Activated CD4-positive, alpha-beta T cell treated with anti-CD3 and anti-CD28 coated beads, Interleukin-2, amount 10 ng/mL, durations not matched to agents 24 days and 14 days (primary cell): ENCODE measurements at regions not wholly inside any gene's neighbourhood (a gene's known extent, or its start where the extent isn't known, plus 50 kb on each side); places are given as distances from the start of the nearest gene placed in this dataset.
"Not testable (repeated sequence)": the region's sequence is repeated elsewhere in the genome, so short reads cannot be mapped to it uniquely, and the experiment has no call there.

ENCODE experiments used
- DNase-seq: peaks from one replicate; pipeline ENCODE4 v3.0.0; 2022
- H3K27ac Mint-ChIP-seq: one replicate; pipeline ENCODE4 v1.8.0; 2022; ENCODE audit warnings: mild to moderate bottlenecking, mixed read lengths
- H3K27me3 Mint-ChIP-seq: one replicate; pipeline ENCODE4 v1.8.0; 2022; ENCODE audit warnings: mixed read lengths
- H3K36me3 Mint-ChIP-seq: one replicate; pipeline ENCODE4 v1.8.0; 2022; ENCODE audit warnings: low read depth, mild to moderate bottlenecking, mixed read lengths
- H3K4me1 Mint-ChIP-seq: one replicate; pipeline ENCODE4 v1.8.0; 2021; ENCODE audit warnings: mixed read lengths
- H3K4me3 Mint-ChIP-seq: one replicate; pipeline ENCODE4 v1.8.0; 2022; ENCODE audit warnings: mild to moderate bottlenecking, moderate library complexity, mixed read lengths
- H3K9me3 Mint-ChIP-seq: one replicate; pipeline ENCODE4 v1.8.0; 2021; ENCODE audit warnings: mixed read lengths
- intact Hi-C: fragments of 100-400 bp; cut with micrococcal nuclease; formaldehyde crosslinking; loops from one replicate; pipeline ENCODE4 v1.15.1; 2023

DNA sequence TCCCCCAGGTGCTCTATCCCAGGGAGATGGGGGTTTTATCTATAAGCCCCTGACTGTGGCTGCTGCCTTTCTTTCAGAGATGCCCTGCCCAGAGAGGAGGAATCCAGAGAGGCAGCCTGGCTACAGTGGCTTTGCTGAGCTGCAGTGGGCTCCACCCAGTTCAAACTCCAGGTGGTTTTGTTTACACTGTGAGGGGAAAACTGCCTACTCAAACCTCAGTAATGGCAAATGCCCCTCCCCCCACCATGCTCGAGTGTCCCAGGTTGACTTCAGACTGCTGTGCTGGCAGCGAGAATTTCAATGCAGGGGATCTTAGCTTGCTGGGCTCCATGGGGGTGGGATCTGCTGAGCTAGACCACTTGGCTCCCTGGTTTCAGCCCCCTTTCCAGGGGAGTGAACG, 419.6 kb upstream of the CASK start:
- H3K4me1 Mint-ChIP-seq, H3K27ac Mint-ChIP-seq, intact Hi-C loops, DNase-seq, H3K9me3 Mint-ChIP-seq, H3K4me3 Mint-ChIP-seq, H3K27me3 Mint-ChIP-seq, H3K36me3 Mint-ChIP-seq: not testable (repeated sequence)
